ENCODE measurements at regions not wholly inside any gene's neighbourhood (a gene's known extent, or its start where the extent isn't known, plus 50 kb on each side); places are given as distances from the start of the nearest gene placed in this dataset.
"Not testable (repeated sequence)": the region's sequence is repeated elsewhere in the genome, so short reads cannot be mapped to it uniquely, and the experiment has no call there.

GRCh38 chr3:130183689-130184088, 102.1 kb downstream of the ALG1L2 start:
- TF ChIP-seq CTCF, POLR2A (IDR thresholded peaks at IDR 0.05): not testable (repeated sequence)

Measured in breast epithelium (tissue), 3 donors.